SK-N-SH (cell line): ENCODE measurements at regions not wholly inside any gene's neighbourhood (a gene's known extent, or its start where the extent isn't known, plus 50 kb on each side); places are given as distances from the start of the nearest gene placed in this dataset.

Source experiments
- CTCF ChIA-PET: fragments of 300-600, 350-600 bp; formaldehyde crosslinking; extraction: SDS; loops from one replicate; lab custom pipeline; 2021; lab: Yijun Ruan, JAX
- POLR2A ChIA-PET: fragments of 350-600 bp; sonication (Branson Sonifier 250); formaldehyde crosslinking; extraction: SDS; loops from one replicate; lab custom pipeline; 2020; ENCODE audit warnings: antibody characterized with exemption, inconsistent platforms; lab: Yijun Ruan, JAX
- DNase-seq: peaks from one replicate; pipeline ENCODE4 v3.0.0; 2012
- H2AFZ ChIP-seq: fragments of 200-600 bp; sonication (generic); 2 replicates; pipeline ENCODE4 v1.8.1; 2016; ENCODE audit warnings: antibody characterized with exemption, mild to moderate bottlenecking, low read depth
- H3F3A ChIP-seq: fragments of 200-600 bp; sonication (generic); replicated peaks from 2 replicates; pipeline ENCODE3; 2016; ENCODE audit warnings: antibody characterized with exemption, mild to moderate bottlenecking; ENCODE audit not compliant: insufficient read depth
- H3K27ac ChIP-seq, 2 experiments: fragments of 200-500 bp in 1 of 2; fragments of 200-600 bp in 1 of 2; sonication (Bioruptor generic) in 1 of 2; sonication (generic), shearing (Covaris generic) in 1 of 2; 2 replicates each; pipeline versions ENCODE4 v1.5.1 to v1.6.1; 2014 to 2016; ENCODE audit warnings: low read depth in 2 of 2, inconsistent platforms in 1 of 2, low read length in 1 of 2, mild to moderate bottlenecking in 1 of 2, mixed read lengths in 1 of 2
- H3K27me3 ChIP-seq: fragments of 200-600 bp; sonication (generic), shearing (Covaris generic); 2 replicates; pipeline ENCODE4 v1.6.1; 2016; ENCODE audit warnings: mixed run types; ENCODE audit not compliant: insufficient read depth
- H3K36me3 ChIP-seq, 2 experiments: fragments of 200-500 bp in 1 of 2; fragments of 200-600 bp in 1 of 2; sonication (Bioruptor generic) in 1 of 2; sonication (generic) in 1 of 2; replicated peaks in 1 of 2; 2 replicates each; pipeline versions ENCODE3 to v1.5.1; 2014 to 2016; ENCODE audit warnings: low read length in 1 of 2, mild to moderate bottlenecking in 1 of 2; ENCODE audit not compliant: insufficient read depth in 2 of 2, control insufficient read depth in 1 of 2
- H3K4me1 ChIP-seq, 2 experiments: fragments of 200-500 bp in 1 of 2; fragments of 200-600 bp in 1 of 2; sonication (Bioruptor generic) in 1 of 2; sonication (generic), shearing (Covaris generic) in 1 of 2; 2 replicates each; pipeline versions ENCODE4 v1.5.1 to v1.6.1; 2014 to 2016; ENCODE audit warnings: low read depth in 1 of 2, low read length in 1 of 2, mixed run types in 1 of 2; ENCODE audit not compliant: insufficient read depth in 2 of 2, control insufficient read depth in 1 of 2
- H3K4me2 ChIP-seq: fragments of 200-600 bp; sonication (generic), shearing (Covaris generic); 2 replicates; pipeline ENCODE4 v1.6.1; 2017; ENCODE audit warnings: mixed run types
- H3K4me3 ChIP-seq, 2 experiments: fragments of 200-500 bp in 1 of 2; fragments of 200-600 bp in 1 of 2; sonication (Bioruptor generic) in 1 of 2; sonication (generic), shearing (Covaris generic) in 1 of 2; 2 replicates each; pipeline versions ENCODE4 v1.5.1 to v1.8.1; 2014 to 2016; ENCODE audit warnings: low read depth in 2 of 2, inconsistent platforms in 1 of 2, low read length in 1 of 2, mild to moderate bottlenecking in 1 of 2, mixed read lengths in 1 of 2, moderate library complexity in 1 of 2
- H3K79me2 ChIP-seq: fragments of 200-600 bp; sonication (generic); 2 replicates; pipeline ENCODE4 v1.8.1; 2017; ENCODE audit warnings: mild to moderate bottlenecking; ENCODE audit not compliant: insufficient read depth
- H3K9ac ChIP-seq: fragments of 200-600 bp; sonication (generic); 2 replicates; pipeline ENCODE4 v1.6.1; 2017; ENCODE audit warnings: mixed run types
- H3K9me2 ChIP-seq: fragments of 200-600 bp; sonication (generic); 2 replicates; pipeline ENCODE4 v1.6.1; 2017; ENCODE audit warnings: mixed run types
- H3K9me3 ChIP-seq: fragments of 200-600 bp; sonication (generic); 2 replicates; pipeline ENCODE4 v1.6.1; 2017; ENCODE audit warnings: mixed run types, mild to moderate bottlenecking, moderate library complexity
- H4K20me1 ChIP-seq: fragments of 200-600 bp; sonication (generic); 2 replicates; pipeline ENCODE4 v1.6.1; 2017; ENCODE audit warnings: mild to moderate bottlenecking, mixed run types; ENCODE audit not compliant: insufficient read depth
- EP300 ChIP-seq, 2 experiments: IDR thresholded peaks; 2 replicates each; pipeline versions ENCODE4 v1.4.0 to v1.6.1; 2012; ENCODE audit warnings: borderline replicate concordance in 1 of 2, low read depth in 1 of 2, low read length in 1 of 2
- EZH2phosphoT487 ChIP-seq: fragments of 200-600 bp; sonication (generic); IDR thresholded peaks from 2 replicates; pipeline ENCODE4 v1.6.1; 2017; ENCODE audit warnings: low read depth, mixed run types, mild to moderate bottlenecking, antibody characterized with exemption, moderate library complexity, borderline replicate concordance
- FOXM1 ChIP-seq: IDR thresholded peaks from 2 replicates; pipeline ENCODE4 v1.4.0; 2012; ENCODE audit warnings: low read depth, mild to moderate bottlenecking
- GABPA ChIP-seq: IDR thresholded peaks from 2 replicates; pipeline ENCODE4 v1.4.0; 2012; ENCODE audit warnings: low read depth, mild to moderate bottlenecking
- MXI1 ChIP-seq: IDR thresholded peaks from 2 replicates; pipeline ENCODE4 v1.6.1; 2012; ENCODE audit warnings: mild to moderate bottlenecking, low read depth, low read length, improper control_type of control experiment
- RAD21 ChIP-seq: IDR thresholded peaks from 2 replicates; pipeline ENCODE4 v1.6.1; 2012; ENCODE audit warnings: mild to moderate bottlenecking, low read length
- RXRA ChIP-seq: IDR thresholded peaks from 2 replicates; pipeline ENCODE4 v1.4.0; 2012; ENCODE audit warnings: low read depth, mild to moderate bottlenecking, borderline replicate concordance
- SMC3 ChIP-seq: IDR thresholded peaks from 2 replicates; pipeline ENCODE4 v1.6.1; 2012; ENCODE audit warnings: low read depth, low read length, improper control_type of control experiment
- TAF1 ChIP-seq: IDR thresholded peaks from 2 replicates; pipeline ENCODE4 v1.6.1; 2012; ENCODE audit warnings: low read depth, mild to moderate bottlenecking, low read length, moderate library complexity, borderline replicate concordance
- USF2 ChIP-seq: fragments of 150-350 bp; IDR thresholded peaks from 2 replicates; pipeline ENCODE4 v1.6.1; 2017; ENCODE audit warnings: antibody characterized with exemption, low read length, low read depth, borderline replicate concordance
- WGBS: methylation state at CpG from one replicate; pipeline ENCODE4 v1.1.6; 2017; ENCODE audit warnings: low lambda C conversion rate; 5-methylcytosine and 5-hydroxymethylcytosine counted together
- TF ChIP-seq, protein P1 (sequence below): fragments of 200-600 bp; sonication (generic); IDR thresholded peaks from 2 replicates; pipeline ENCODE4 v1.6.1; 2017; ENCODE audit warnings: antibody characterized with exemption, mild to moderate bottlenecking, moderate library complexity
- TF ChIP-seq, protein P2 (sequence below): IDR thresholded peaks from 2 replicates; pipeline ENCODE4 v1.4.0; 2012; ENCODE audit warnings: low read depth
- TF ChIP-seq, protein P3 (sequence below): IDR thresholded peaks from 2 replicates; pipeline ENCODE4 v1.6.1; 2012; ENCODE audit warnings: mild to moderate bottlenecking, low read depth, low read length, moderate library complexity

DNA sequence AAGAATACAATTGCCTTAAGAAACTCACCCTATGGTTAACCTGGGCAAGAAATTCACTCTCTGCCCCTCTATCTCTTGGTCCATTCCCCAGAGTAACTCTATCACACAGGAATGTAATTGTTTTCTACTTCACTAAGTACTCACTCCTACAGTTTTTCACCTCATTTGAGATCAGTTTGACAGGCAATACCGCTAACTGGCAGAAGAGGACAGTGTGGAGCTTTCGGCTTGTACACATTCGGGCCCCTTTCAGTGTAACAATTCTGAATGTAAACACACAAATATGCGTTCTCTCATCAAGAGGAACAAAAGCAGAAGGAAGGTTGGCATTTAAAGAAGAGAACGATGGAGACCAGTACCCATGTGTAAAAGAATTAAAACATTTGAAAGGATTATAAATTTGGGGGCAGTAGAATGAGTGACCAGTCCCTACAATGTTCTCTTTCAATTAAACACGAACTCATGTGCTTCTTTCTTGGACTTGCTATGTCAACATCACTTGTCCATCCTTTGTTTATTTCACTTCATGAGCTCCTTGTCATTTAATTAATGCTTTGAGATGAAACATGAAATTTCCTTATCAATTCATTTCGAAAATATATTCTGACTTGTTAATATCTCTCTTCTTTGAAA lies 188.5 kb upstream of the GRAMD2B start:
- Histone ChIP-seq H3K27ac (no peak overlapping the region), H4K20me1 (no peaks in the 10 kb centered on the region)
- no peak for TF ChIP-seq FOXM1
- TF ChIP-seq USF2 = no peak
- TF ChIP-seq EP300 (IDR thresholded peaks at IDR 0.05; ENCODE audit: borderline replicate concordance in 1 of 2, low read depth in 1 of 2, low read length in 1 of 2) = no peak
- no peak for TF ChIP-seq TAF1
- no peak for TF ChIP-seq GABPA
- TF ChIP-seq EZH2phosphoT487 = no peak
- TF ChIP-seq SMC3 = peak; percentile 47
- TF ChIP-seq, protein P1, sequence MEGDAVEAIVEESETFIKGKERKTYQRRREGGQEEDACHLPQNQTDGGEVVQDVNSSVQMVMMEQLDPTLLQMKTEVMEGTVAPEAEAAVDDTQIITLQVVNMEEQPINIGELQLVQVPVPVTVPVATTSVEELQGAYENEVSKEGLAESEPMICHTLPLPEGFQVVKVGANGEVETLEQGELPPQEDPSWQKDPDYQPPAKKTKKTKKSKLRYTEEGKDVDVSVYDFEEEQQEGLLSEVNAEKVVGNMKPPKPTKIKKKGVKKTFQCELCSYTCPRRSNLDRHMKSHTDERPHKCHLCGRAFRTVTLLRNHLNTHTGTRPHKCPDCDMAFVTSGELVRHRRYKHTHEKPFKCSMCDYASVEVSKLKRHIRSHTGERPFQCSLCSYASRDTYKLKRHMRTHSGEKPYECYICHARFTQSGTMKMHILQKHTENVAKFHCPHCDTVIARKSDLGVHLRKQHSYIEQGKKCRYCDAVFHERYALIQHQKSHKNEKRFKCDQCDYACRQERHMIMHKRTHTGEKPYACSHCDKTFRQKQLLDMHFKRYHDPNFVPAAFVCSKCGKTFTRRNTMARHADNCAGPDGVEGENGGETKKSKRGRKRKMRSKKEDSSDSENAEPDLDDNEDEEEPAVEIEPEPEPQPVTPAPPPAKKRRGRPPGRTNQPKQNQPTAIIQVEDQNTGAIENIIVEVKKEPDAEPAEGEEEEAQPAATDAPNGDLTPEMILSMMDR = peak; percentile 60
- TF ChIP-seq RAD21 = peak; percentile 65
- TF ChIP-seq, all 33 proteins: peak for 3
- H3K27me3 ChIP-seq = no peaks in the 10 kb centered on the region
- no peaks in the 10 kb centered on the region for H3K9me3 ChIP-seq
- no peak overlapping the region for H2AFZ ChIP-seq
- H3K79me2 ChIP-seq = no peaks in the 10 kb centered on the region
- H3F3A ChIP-seq = no peaks in the 10 kb centered on the region
- H3K9ac ChIP-seq = no peak overlapping the region
- no peaks in the 10 kb centered on the region for H3K4me1 ChIP-seq
- DNase-seq = peak; percentile 25
- no peaks in the 10 kb centered on the region for H3K9me2 ChIP-seq
- no peaks in the 10 kb centered on the region for H3K36me3 ChIP-seq
- WGBS = 60% methylated on average over 7 of the region's 7 CpGs
- CTCF ChIA-PET = interaction anchor here (0.7 to 1.6 kb wide), 4 partner anchors 11 to 305 kb away, joined by 3 to 4 read pairs (median 3); no protein-coding TSS in a partner anchor
- POLR2A ChIA-PET = no interaction called here
- H3K4me3 ChIP-seq = no peak overlapping the region
- H3K4me2 ChIP-seq = no peak overlapping the region

DNA sequence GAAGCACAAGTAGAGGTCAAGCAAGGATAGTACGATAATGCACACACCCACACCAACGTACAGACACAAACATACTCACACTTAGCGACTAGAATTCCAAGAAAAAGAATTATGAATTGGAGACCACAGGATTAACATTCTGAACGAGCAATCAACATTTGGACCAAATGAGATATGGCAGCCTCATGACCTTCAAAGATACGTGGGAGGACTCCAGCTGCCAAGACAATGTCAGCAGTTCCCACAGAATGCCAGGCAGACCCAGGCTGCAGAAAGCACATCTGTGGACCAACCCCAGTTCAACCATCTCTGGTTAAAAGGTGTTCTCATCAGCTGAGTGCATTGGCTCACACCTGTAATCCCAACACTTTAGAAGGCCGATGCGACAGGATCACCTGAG lies 187.6 kb upstream of the GRAMD2B start:
- H3F3A ChIP-seq = no peaks in the 10 kb centered on the region
- H3K79me2 ChIP-seq = no peaks in the 10 kb centered on the region
- H4K20me1 ChIP-seq = no peaks in the 10 kb centered on the region
- POLR2A ChIA-PET = no interaction called here
- DNase-seq = no peak
- no peaks in the 10 kb centered on the region for H3K9me3 ChIP-seq
- H2AFZ ChIP-seq = no peak overlapping the region
- no peaks in the 10 kb centered on the region for H3K4me1 ChIP-seq
- no peaks in the 10 kb centered on the region for H3K27me3 ChIP-seq
- no peak overlapping the region for H3K27ac ChIP-seq
- no peaks in the 10 kb centered on the region for H3K36me3 ChIP-seq
- H3K4me3 ChIP-seq = no peak overlapping the region
- TF ChIP-seq RXRA = no peak
- no peak for TF ChIP-seq MXI1
- TF ChIP-seq, protein P2, sequence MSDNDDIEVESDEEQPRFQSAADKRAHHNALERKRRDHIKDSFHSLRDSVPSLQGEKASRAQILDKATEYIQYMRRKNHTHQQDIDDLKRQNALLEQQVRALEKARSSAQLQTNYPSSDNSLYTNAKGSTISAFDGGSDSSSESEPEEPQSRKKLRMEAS = no peak
- TF ChIP-seq, protein P3, sequence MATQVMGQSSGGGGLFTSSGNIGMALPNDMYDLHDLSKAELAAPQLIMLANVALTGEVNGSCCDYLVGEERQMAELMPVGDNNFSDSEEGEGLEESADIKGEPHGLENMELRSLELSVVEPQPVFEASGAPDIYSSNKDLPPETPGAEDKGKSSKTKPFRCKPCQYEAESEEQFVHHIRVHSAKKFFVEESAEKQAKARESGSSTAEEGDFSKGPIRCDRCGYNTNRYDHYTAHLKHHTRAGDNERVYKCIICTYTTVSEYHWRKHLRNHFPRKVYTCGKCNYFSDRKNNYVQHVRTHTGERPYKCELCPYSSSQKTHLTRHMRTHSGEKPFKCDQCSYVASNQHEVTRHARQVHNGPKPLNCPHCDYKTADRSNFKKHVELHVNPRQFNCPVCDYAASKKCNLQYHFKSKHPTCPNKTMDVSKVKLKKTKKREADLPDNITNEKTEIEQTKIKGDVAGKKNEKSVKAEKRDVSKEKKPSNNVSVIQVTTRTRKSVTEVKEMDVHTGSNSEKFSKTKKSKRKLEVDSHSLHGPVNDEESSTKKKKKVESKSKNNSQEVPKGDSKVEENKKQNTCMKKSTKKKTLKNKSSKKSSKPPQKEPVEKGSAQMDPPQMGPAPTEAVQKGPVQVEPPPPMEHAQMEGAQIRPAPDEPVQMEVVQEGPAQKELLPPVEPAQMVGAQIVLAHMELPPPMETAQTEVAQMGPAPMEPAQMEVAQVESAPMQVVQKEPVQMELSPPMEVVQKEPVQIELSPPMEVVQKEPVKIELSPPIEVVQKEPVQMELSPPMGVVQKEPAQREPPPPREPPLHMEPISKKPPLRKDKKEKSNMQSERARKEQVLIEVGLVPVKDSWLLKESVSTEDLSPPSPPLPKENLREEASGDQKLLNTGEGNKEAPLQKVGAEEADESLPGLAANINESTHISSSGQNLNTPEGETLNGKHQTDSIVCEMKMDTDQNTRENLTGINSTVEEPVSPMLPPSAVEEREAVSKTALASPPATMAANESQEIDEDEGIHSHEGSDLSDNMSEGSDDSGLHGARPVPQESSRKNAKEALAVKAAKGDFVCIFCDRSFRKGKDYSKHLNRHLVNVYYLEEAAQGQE = no peak
- no peaks in the 10 kb centered on the region for H3K9me2 ChIP-seq
- H3K4me2 ChIP-seq = no peak overlapping the region
- CTCF ChIA-PET = interaction anchor here (1.0 kb wide), 1 partner anchor 37 kb away, joined by 3 read pairs; no protein-coding TSS in a partner anchor
- WGBS = 78% methylated on average over 7 of the region's 7 CpGs
- no peak overlapping the region for H3K9ac ChIP-seq
